Neuronal stem cell (in vitro differentiated cells): ENCODE measurements at regions not wholly inside any gene's neighbourhood (a gene's known extent, or its start where the extent isn't known, plus 50 kb on each side); places are given as distances from the start of the nearest gene placed in this dataset.

Source experiments
- DNase-seq: peaks from one replicate; pipeline ENCODE4 v3.0.0-alpha.2; 2013; ENCODE audit warnings: low spot score
- H2AFZ ChIP-seq: one replicate; pipeline ENCODE4 v1.6.1; 2013; ENCODE audit warnings: mild to moderate bottlenecking, low read length, inconsistent platforms
- H2AK5ac ChIP-seq: 2 replicates; pipeline ENCODE4 v1.6.1; 2013; ENCODE audit warnings: low read depth, mild to moderate bottlenecking, inconsistent platforms, low read length, moderate library complexity, mixed read lengths
- H2BK120ac ChIP-seq: 2 replicates; pipeline ENCODE4 v1.6.1; 2013; ENCODE audit warnings: low read depth, mild to moderate bottlenecking, inconsistent platforms, low read length, moderate library complexity, mixed read lengths
- H2BK12ac ChIP-seq: one replicate; pipeline ENCODE4 v1.6.1; 2013; ENCODE audit warnings: low read length, inconsistent platforms
- H2BK15ac ChIP-seq: 2 replicates; pipeline ENCODE4 v1.6.1; 2013; ENCODE audit warnings: mild to moderate bottlenecking, low read length, inconsistent platforms, mixed read lengths
- H2BK5ac ChIP-seq: one replicate; pipeline ENCODE4 v1.6.1; 2013; ENCODE audit warnings: inconsistent platforms, mild to moderate bottlenecking, low read length, moderate library complexity
- H3K14ac ChIP-seq: one replicate; pipeline ENCODE4 v1.6.1; 2013; ENCODE audit warnings: low read length, inconsistent platforms
- H3K18ac ChIP-seq: 2 replicates; pipeline ENCODE4 v1.6.1; 2013; ENCODE audit warnings: low read length, inconsistent platforms
- H3K23ac ChIP-seq: 2 replicates; pipeline ENCODE4 v1.6.1; 2013; ENCODE audit warnings: low read depth, mild to moderate bottlenecking, mixed read lengths, low read length, inconsistent platforms; ENCODE audit not compliant: poor library complexity
- H3K27ac ChIP-seq: replicated peaks from 3 replicates; pipeline ENCODE4 v1.5.1; 2013; ENCODE audit warnings: low read length, inconsistent platforms
- H3K27me3 ChIP-seq, 3 experiments: 2 replicates each; pipeline ENCODE4 v1.6.1; 2013; ENCODE audit warnings: low read length in 3 of 3, mild to moderate bottlenecking in 2 of 3, inconsistent platforms in 1 of 3, low read depth in 1 of 3, mixed read lengths in 1 of 3, moderate library complexity in 1 of 3; ENCODE audit not compliant: control insufficient read depth in 3 of 3, insufficient read depth in 3 of 3
- H3K36me3 ChIP-seq, 2 donors: replicated peaks in 1 of 2; 2 replicates each; pipeline ENCODE4 v1.6.1; 2013; ENCODE audit warnings: low read length in 2 of 2; ENCODE audit not compliant: control insufficient read depth in 2 of 2, insufficient read depth in 2 of 2
- H3K4ac ChIP-seq: 2 replicates; pipeline ENCODE4 v1.6.1; 2013; ENCODE audit warnings: inconsistent platforms, mild to moderate bottlenecking, low read length, moderate library complexity
- H3K4me1 ChIP-seq, 2 donors: 1 replicate in 1 of 2; 2 replicates in 1 of 2; pipeline ENCODE4 v1.6.1; 2013; ENCODE audit warnings: low read length in 2 of 2, low read depth in 1 of 2; ENCODE audit not compliant: control insufficient read depth in 2 of 2, insufficient read depth in 1 of 2
- H3K4me2 ChIP-seq: one replicate; pipeline ENCODE4 v1.6.1; 2013; ENCODE audit warnings: mild to moderate bottlenecking, low read length, inconsistent platforms; ENCODE audit not compliant: insufficient read depth, poor library complexity, severe bottlenecking
- H3K4me3 ChIP-seq, 2 donors: 2 replicates each; pipeline ENCODE4 v1.5.1; 2013; ENCODE audit warnings: low read length in 2 of 2, mild to moderate bottlenecking in 2 of 2, inconsistent platforms in 1 of 2, moderate library complexity in 1 of 2
- H3K79me1 ChIP-seq: one replicate; pipeline ENCODE4 v1.6.1; 2013; ENCODE audit warnings: low read depth, mild to moderate bottlenecking, inconsistent platforms, low read length, moderate library complexity
- H3K9ac ChIP-seq: one replicate; pipeline ENCODE4 v1.6.1; 2013; ENCODE audit warnings: mild to moderate bottlenecking, low read depth, low read length, inconsistent platforms; ENCODE audit not compliant: poor library complexity
- H3K9me3 ChIP-seq, 2 donors: replicated peaks in 1 of 2; 2 replicates each; pipeline versions ENCODE3 to v1.6.1; 2013; ENCODE audit warnings: low read length in 2 of 2, mild to moderate bottlenecking in 2 of 2, inconsistent platforms in 1 of 2, low read depth in 1 of 2, mixed read lengths in 1 of 2, moderate library complexity in 1 of 2; ENCODE audit not compliant: control insufficient read depth in 2 of 2, insufficient read depth in 1 of 2
- H4K8ac ChIP-seq: one replicate; pipeline ENCODE4 v1.6.1; 2013; ENCODE audit warnings: low read depth, mild to moderate bottlenecking, inconsistent platforms, low read length, moderate library complexity
- H4K91ac ChIP-seq: one replicate; pipeline ENCODE4 v1.6.1; 2013; ENCODE audit warnings: low read length, low read depth, mild to moderate bottlenecking, inconsistent platforms; ENCODE audit not compliant: poor library complexity
- WGBS, 2 donors: extraction: QIAGEN DNeasy Blood & Tissue Kit; methylation state at CpG; one replicate each; pipeline ENCODE4 v1.1.7; 2013; ENCODE audit warnings: missing lambda C conversion rate in 2 of 2, mixed read lengths in 1 of 2; ENCODE audit not compliant: insufficient read length in 2 of 2, insufficient replicate concordance in 1 of 2; ENCODE audit errors: extremely low coverage in 2 of 2; 5-methylcytosine and 5-hydroxymethylcytosine counted together

DNA sequence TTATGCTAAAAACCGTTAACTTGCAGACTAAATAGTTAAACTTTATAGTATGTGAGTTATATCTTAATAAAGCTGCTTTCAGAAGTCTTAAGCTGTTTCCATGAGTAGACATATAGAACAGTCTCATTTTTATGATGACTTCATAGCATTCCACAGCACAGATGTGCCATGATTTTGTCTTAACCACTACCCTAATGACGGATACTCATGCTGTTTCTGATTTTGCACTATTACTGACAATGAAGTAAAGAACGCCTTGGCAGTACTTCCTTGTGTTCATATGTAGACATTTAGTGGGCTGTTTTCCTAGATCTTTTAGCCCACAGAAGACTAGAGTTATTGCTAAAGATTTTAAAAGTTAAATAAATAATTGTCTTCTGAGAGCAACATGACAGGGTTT is 175.6 kb upstream of the RAB6C start:
- H2BK120ac ChIP-seq: no peak overlapping the region
- H3K4ac ChIP-seq: no peak overlapping the region
- H2AFZ ChIP-seq: no peak overlapping the region
- H3K9me3 ChIP-seq: no peaks in the 10 kb centered on the region
- H3K27ac ChIP-seq: no peak overlapping the region
- peaks cover 0 to 8% of the 10 kb centered on the region in 2 donors for H3K4me1 ChIP-seq
- no peak overlapping the region for H2BK15ac ChIP-seq
- no peaks in the 10 kb centered on the region for H3K36me3 ChIP-seq
- H3K27me3 ChIP-seq: no peaks in the 10 kb centered on the region
- H3K9ac ChIP-seq: no peak overlapping the region
- no peak overlapping the region for H3K18ac ChIP-seq
- H3K79me1 ChIP-seq: no peaks in the 10 kb centered on the region
- no peak overlapping the region for H4K91ac ChIP-seq
- no peak overlapping the region for H3K23ac ChIP-seq
- H2AK5ac ChIP-seq: no peak overlapping the region
- no peak overlapping the region for H4K8ac ChIP-seq
- no peak overlapping the region for H2BK12ac ChIP-seq
- no CpG with 5 or more reads among the region's 3 CpGs for WGBS, 2 donors
- H3K14ac ChIP-seq: no peak overlapping the region
- H2BK5ac ChIP-seq: no peak overlapping the region
- no peak overlapping the region for H3K4me2 ChIP-seq
- H3K4me3 ChIP-seq: no peak overlapping the region
- DNase-seq: no peak

DNA sequence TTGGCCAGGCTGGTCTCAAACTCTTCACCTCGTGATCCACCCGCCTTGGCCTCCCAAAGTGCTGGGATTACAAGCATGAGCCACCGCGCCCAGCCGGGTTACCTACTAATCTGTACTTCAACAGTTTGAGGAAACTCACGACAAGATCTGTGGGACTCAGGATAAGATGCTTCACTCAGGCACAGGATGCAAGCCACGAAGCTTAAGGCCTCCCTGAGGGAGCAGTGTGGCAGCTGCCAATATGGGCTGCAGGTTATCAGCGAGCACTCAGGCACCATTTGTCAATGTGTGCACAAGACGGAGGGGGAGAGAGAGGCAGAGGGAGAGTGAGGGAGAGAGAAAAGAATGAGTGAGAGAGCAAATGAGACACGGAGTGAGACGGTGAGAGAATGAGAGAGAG is 173.6 kb upstream of the RAB6C start:
- Histone ChIP-seq H3K23ac (no peak overlapping the region), H3K79me1 (no peaks in the 10 kb centered on the region), H3K14ac (no peak overlapping the region), H3K18ac (peak overlapping the region; percentile 46), H3K36me3 (no peaks in the 10 kb centered on the region), H4K8ac (no peak overlapping the region), H3K9ac (no peak overlapping the region), H3K9me3 (no peaks in the 10 kb centered on the region), H3K4me3 (peak overlapping the region in 1 of 2 donors; percentile 33), H2AK5ac (peak overlapping the region; percentile 13), H2BK120ac (no peak overlapping the region), H3K4me2 (no peak overlapping the region), H3K4me1 (peaks cover 0 to 8% of the 10 kb centered on the region in 2 donors), H4K91ac (peak overlapping the region; percentile 82), H2BK15ac (peak overlapping the region; percentile 39), H3K4ac (no peak overlapping the region), H2BK12ac (no peak overlapping the region), H2BK5ac (no peak overlapping the region), H2AFZ (no peak overlapping the region), H3K27ac (no peak overlapping the region), H3K27me3 (peaks cover 0 to 5% (median 0%) of the 10 kb centered on the region in 3 experiments)
- WGBS, 2 donors: 100% methylated on average over 2 of the region's 11 CpGs
- DNase-seq: no peak

DNA sequence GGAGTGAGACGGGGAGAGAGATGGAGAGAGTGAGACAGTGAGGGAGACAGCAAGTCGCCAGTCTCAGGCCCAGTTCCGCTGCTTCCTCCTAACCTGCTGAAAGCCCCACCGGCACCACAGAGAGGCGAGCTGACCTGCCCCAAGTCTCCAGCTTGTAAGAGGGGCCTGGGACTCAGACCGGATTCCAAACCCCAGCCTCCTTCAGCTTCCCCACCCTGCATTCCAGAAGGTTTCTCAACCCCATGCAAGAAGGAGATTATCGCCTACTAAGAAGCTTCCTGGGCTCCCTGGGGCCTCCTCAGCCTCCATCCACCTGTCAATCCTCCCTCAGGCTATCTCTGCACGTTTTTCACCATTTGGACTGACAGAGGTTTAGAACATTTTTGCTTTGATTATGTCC is 173.1 kb upstream of the RAB6C start:
- no peak overlapping the region for H4K8ac ChIP-seq
- no peaks in the 10 kb centered on the region for H3K9me3 ChIP-seq
- no peak overlapping the region for H3K4me2 ChIP-seq
- peak overlapping the region; percentile 46 for H3K18ac ChIP-seq
- H3K36me3 ChIP-seq: no peaks in the 10 kb centered on the region
- peaks cover 0 to 5% (median 0%) of the 10 kb centered on the region in 3 experiments for H3K27me3 ChIP-seq
- H2AK5ac ChIP-seq: peak overlapping the region; percentile 13
- no peak overlapping the region for H3K27ac ChIP-seq
- no peak overlapping the region for H3K4ac ChIP-seq
- H3K9ac ChIP-seq: no peak overlapping the region
- no peaks in the 10 kb centered on the region for H3K79me1 ChIP-seq
- no peak overlapping the region for H3K23ac ChIP-seq
- H2BK5ac ChIP-seq: no peak overlapping the region
- WGBS, 2 donors: 100% methylated on average over 1 of the region's 8 CpGs; no CpG with 5 or more reads in 1 of the 2 donors
- H2BK15ac ChIP-seq: peak overlapping the region; percentile 39
- peaks cover 0 to 8% of the 10 kb centered on the region in 2 donors for H3K4me1 ChIP-seq
- H3K14ac ChIP-seq: no peak overlapping the region
- peak overlapping the region; percentile 82 for H4K91ac ChIP-seq
- no peak for DNase-seq
- H2AFZ ChIP-seq: no peak overlapping the region
- H2BK12ac ChIP-seq: no peak overlapping the region
- H3K4me3 ChIP-seq: peak overlapping the region in 1 of 2 donors; percentile 33
- H2BK120ac ChIP-seq: no peak overlapping the region

DNA sequence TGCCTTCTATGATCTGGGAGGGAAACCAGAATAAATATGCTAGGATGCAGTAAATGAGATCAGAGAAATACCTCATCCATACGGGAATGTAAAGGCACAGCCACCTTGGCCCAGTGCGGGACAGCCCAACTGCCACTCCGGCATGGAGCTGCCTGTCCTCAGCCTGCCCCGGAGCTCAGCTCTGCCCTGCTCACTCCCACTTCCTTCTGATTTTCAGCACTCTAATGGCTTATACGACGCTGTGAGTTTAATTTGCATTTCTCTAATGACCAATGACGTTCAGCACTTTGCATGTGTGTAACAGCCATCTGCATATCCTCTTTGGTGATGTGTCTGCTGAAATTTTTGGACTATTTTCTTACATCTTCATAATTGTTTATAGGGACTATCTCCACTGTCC is 172.5 kb upstream of the RAB6C start:
- Histone ChIP-seq H2BK12ac (peak overlapping the region; percentile 63), H3K9me3 (no peaks in the 10 kb centered on the region), H2BK5ac (no peak overlapping the region), H3K36me3 (no peaks in the 10 kb centered on the region), H3K4me2 (no peak overlapping the region), H2BK15ac (no peak overlapping the region), H3K27ac (no peak overlapping the region), H3K4me1 (peaks cover 0 to 8% of the 10 kb centered on the region in 2 donors), H3K9ac (no peak overlapping the region), H2BK120ac (no peak overlapping the region), H3K23ac (no peak overlapping the region), H2AFZ (no peak overlapping the region), H3K18ac (no peak overlapping the region), H3K4me3 (no peak overlapping the region), H3K79me1 (no peaks in the 10 kb centered on the region), H4K91ac (no peak overlapping the region), H3K14ac (no peak overlapping the region), H3K27me3 (peaks cover 0 to 5% (median 0%) of the 10 kb centered on the region in 3 experiments), H2AK5ac (no peak overlapping the region), H4K8ac (no peak overlapping the region), H3K4ac (no peak overlapping the region)
- no CpG with 5 or more reads among the region's 7 CpGs for WGBS, 2 donors
- DNase-seq: no peak
